Nucleus accumbens (tissue), 56 donors: ENCODE measurements at regions not wholly inside any gene's neighbourhood (a gene's known extent, or its start where the extent isn't known, plus 50 kb on each side); places are given as distances from the start of the nearest gene placed in this dataset.
A peak's percentile ranks its signal among the peaks of the same experiment; 100 is the strongest.

Experiments
- DNase-seq, 56 donors: peaks; one replicate each; lab custom pipeline; 2025; lab: John Stamatoyannopoulos, UW

GRCh38 chr13:104065328-104065727 is 999.1 kb upstream of the SLC10A2 start:
- no peak for DNase-seq

- DNase-seq, result no peak
Observed at GRCh38 chr13:104057861-104058260, 991.6 kb upstream of the SLC10A2 start.

- no peak for DNase-seq
Observed at GRCh38 chr13:104045907-104046306, 979.7 kb upstream of the SLC10A2 start.

- DNase-seq, result peak in 1 of 56 donors; percentile 4
Observed at GRCh38 chr13:104043184-104043583, 977.0 kb upstream of the SLC10A2 start.

- DNase-seq, result no peak
Observed at GRCh38 chr13:104034891-104035290, 968.7 kb upstream of the SLC10A2 start.

- DNase-seq, result no peak
Observed at GRCh38 chr13:104025303-104025702, 959.1 kb upstream of the SLC10A2 start.

- no peak for DNase-seq
Observed at GRCh38 chr13:104024416-104025170, 958.4 kb upstream of the SLC10A2 start.

GRCh38 chr13:104021806-104022397 is 955.7 kb upstream of the SLC10A2 start:
- no peak for DNase-seq

GRCh38 chr13:104017317-104017716 is 951.1 kb upstream of the SLC10A2 start:
- no peak for DNase-seq

- no peak for DNase-seq
Observed at GRCh38 chr13:104015646-104016396, 949.6 kb upstream of the SLC10A2 start.

- DNase-seq, result no peak
Observed at GRCh38 chr13:104014803-104015645, 948.8 kb upstream of the SLC10A2 start.

- DNase-seq, result peak in 8 of 56 donors; percentile 0 to 31 (median 12)
Observed at GRCh38 chr13:104011505-104012241, 945.5 kb upstream of the SLC10A2 start.

- no peak for DNase-seq
Observed at GRCh38 chr13:104008541-104009435, 942.6 kb upstream of the SLC10A2 start.

- DNase-seq, result no peak
Observed at GRCh38 chr13:104008075-104008474, 941.9 kb upstream of the SLC10A2 start.

- peak in 12 of 56 donors; percentile 0 to 30 (median 4) for DNase-seq
Observed at GRCh38 chr13:104006625-104007075, 940.4 kb upstream of the SLC10A2 start.

GRCh38 chr13:104004572-104004971 is 938.4 kb upstream of the SLC10A2 start:
- no peak for DNase-seq

GRCh38 chr13:104002216-104002615 is 936.0 kb upstream of the SLC10A2 start:
- DNase-seq, result no peak

GRCh38 chr13:104001766-104002165 is 935.5 kb upstream of the SLC10A2 start:
- no peak for DNase-seq

GRCh38 chr13:103996733-103997132 is 930.5 kb upstream of the SLC10A2 start:
- no peak for DNase-seq
